B cell (primary cell): ENCODE measurements at regions not wholly inside any gene's neighbourhood (a gene's known extent, or its start where the extent isn't known, plus 50 kb on each side); places are given as distances from the start of the nearest gene placed in this dataset.

Experiments
- EZH2 ChIP-seq: IDR thresholded peaks from 2 replicates; pipeline ENCODE4 v1.6.1; 2012; ENCODE audit warnings: borderline replicate concordance, low read depth, mild to moderate bottlenecking, moderate library complexity, low read length; ENCODE audit not compliant: insufficient read depth, poor library complexity, severe bottlenecking
- TF ChIP-seq, protein P1 (sequence below): fragments of 200-600 bp; IDR thresholded peaks from one replicate; pipeline ENCODE4 v1.8.0; 2022; ENCODE audit warnings: antibody characterized with exemption, mild to moderate bottlenecking

GRCh38 chr2:8559805-8560204 is 122.1 kb upstream of the ID2 start:
- TF ChIP-seq, protein P1, sequence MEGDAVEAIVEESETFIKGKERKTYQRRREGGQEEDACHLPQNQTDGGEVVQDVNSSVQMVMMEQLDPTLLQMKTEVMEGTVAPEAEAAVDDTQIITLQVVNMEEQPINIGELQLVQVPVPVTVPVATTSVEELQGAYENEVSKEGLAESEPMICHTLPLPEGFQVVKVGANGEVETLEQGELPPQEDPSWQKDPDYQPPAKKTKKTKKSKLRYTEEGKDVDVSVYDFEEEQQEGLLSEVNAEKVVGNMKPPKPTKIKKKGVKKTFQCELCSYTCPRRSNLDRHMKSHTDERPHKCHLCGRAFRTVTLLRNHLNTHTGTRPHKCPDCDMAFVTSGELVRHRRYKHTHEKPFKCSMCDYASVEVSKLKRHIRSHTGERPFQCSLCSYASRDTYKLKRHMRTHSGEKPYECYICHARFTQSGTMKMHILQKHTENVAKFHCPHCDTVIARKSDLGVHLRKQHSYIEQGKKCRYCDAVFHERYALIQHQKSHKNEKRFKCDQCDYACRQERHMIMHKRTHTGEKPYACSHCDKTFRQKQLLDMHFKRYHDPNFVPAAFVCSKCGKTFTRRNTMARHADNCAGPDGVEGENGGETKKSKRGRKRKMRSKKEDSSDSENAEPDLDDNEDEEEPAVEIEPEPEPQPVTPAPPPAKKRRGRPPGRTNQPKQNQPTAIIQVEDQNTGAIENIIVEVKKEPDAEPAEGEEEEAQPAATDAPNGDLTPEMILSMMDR, result no peak
- TF ChIP-seq EZH2, result no peak
